GM06990 (cell line): ENCODE measurements at regions not wholly inside any gene's neighbourhood (a gene's known extent, or its start where the extent isn't known, plus 50 kb on each side); places are given as distances from the start of the nearest gene placed in this dataset.

Experiments used
- DNase-seq: peaks from one replicate; pipeline ENCODE4 v3.0.0-alpha.2; 2011; ENCODE audit not compliant: insufficient read length; ENCODE audit errors: extremely low read depth
- H3K27me3 ChIP-seq: replicated peaks from 2 replicates; pipeline ENCODE4 v1.6.0; 2011; ENCODE audit warnings: low read length; ENCODE audit not compliant: control insufficient read depth, insufficient read depth
- H3K36me3 ChIP-seq: 2 replicates; pipeline ENCODE4 v1.5.1; 2011; ENCODE audit warnings: low read length; ENCODE audit not compliant: control insufficient read depth, insufficient read depth
- H3K4me3 ChIP-seq: replicated peaks from 2 replicates; pipeline ENCODE4 v1.5.1; 2011; ENCODE audit warnings: low read depth, mild to moderate bottlenecking, control low read depth, low read length
- CTCF ChIP-seq: IDR thresholded peaks from 2 replicates; pipeline ENCODE4 v1.5.1; 2011; ENCODE audit warnings: low read length, control low read depth, mild to moderate bottlenecking, inconsistent platforms; ENCODE audit not compliant: insufficient read depth, poor library complexity, severe bottlenecking

- Histone ChIP-seq H3K4me3 (no peak overlapping the region), H3K36me3 (no peaks in the 10 kb centered on the region), H3K27me3 (no peaks in the 10 kb centered on the region)
- DNase-seq: no peak
- no peak for TF ChIP-seq CTCF
Observed at GRCh38 chr6:98020222-98020621, 737.2 kb upstream of the MMS22L start.

GRCh38 chr6:98024359-98024758 lies 741.3 kb upstream of the MMS22L start:
- DNase-seq: no peak
- Histone ChIP-seq H3K4me3 (no peak overlapping the region), H3K27me3 (no peaks in the 10 kb centered on the region), H3K36me3 (no peaks in the 10 kb centered on the region)
- no peak for TF ChIP-seq CTCF

GRCh38 chr6:98027898-98028297 lies 744.9 kb upstream of the MMS22L start:
- no peak for TF ChIP-seq CTCF
- H3K36me3 ChIP-seq: no peaks in the 10 kb centered on the region
- H3K4me3 ChIP-seq: no peak overlapping the region
- DNase-seq: no peak
- no peaks in the 10 kb centered on the region for H3K27me3 ChIP-seq

- H3K36me3 ChIP-seq: no peaks in the 10 kb centered on the region
- no peak overlapping the region for H3K4me3 ChIP-seq
- no peaks in the 10 kb centered on the region for H3K27me3 ChIP-seq
- no peak for TF ChIP-seq CTCF
- DNase-seq: no peak
Observed at GRCh38 chr6:98033617-98034016, 750.6 kb upstream of the MMS22L start.

GRCh38 chr6:98036344-98036923 lies 753.4 kb upstream of the MMS22L start:
- no peak overlapping the region for H3K4me3 ChIP-seq
- no peak for DNase-seq
- no peaks in the 10 kb centered on the region for H3K27me3 ChIP-seq
- no peaks in the 10 kb centered on the region for H3K36me3 ChIP-seq
- no peak for TF ChIP-seq CTCF

GRCh38 chr6:98037571-98037970 lies 754.6 kb upstream of the MMS22L start:
- DNase-seq: no peak
- Histone ChIP-seq H3K36me3 (no peaks in the 10 kb centered on the region), H3K4me3 (no peak overlapping the region), H3K27me3 (no peaks in the 10 kb centered on the region)
- no peak for TF ChIP-seq CTCF
